ENCODE measurements at regions not wholly inside any gene's neighbourhood (a gene's known extent, or its start where the extent isn't known, plus 50 kb on each side); places are given as distances from the start of the nearest gene placed in this dataset.
"Not testable (repeated sequence)": the region's sequence is repeated elsewhere in the genome, so short reads cannot be mapped to it uniquely, and the experiment has no call there.

- intact Hi-C loops (cut with micrococcal nuclease), result no loop called here
- no peaks in the 10 kb centered on the region for H3K36me3 ChIP-seq
- H3K27me3 ChIP-seq (ENCODE audit: low read depth), result no peaks in the 10 kb centered on the region
- H3K4me3 ChIP-seq, result no peak overlapping the region
- H3K4me1 ChIP-seq, result no peaks in the 10 kb centered on the region
- no peak overlapping the region for H3K27ac ChIP-seq (replicated peaks)
- peaks cover 10% of the 10 kb centered on the region for H3K9me3 ChIP-seq (replicated peaks)
- DNase-seq, result no peak
- no peak for TF ChIP-seq CTCF (IDR thresholded peaks at IDR 0.05; ENCODE audit: borderline replicate concordance)
Measured at GRCh38 chr1:101484689-101485338, 248.0 kb downstream of the S1PR1 start.

GRCh38 chr1:101485712-101486111 lies 248.9 kb downstream of the S1PR1 start:
- no peak overlapping the region for H3K27ac ChIP-seq (replicated peaks)
- H3K4me1 ChIP-seq, result no peaks in the 10 kb centered on the region
- intact Hi-C loops (cut with micrococcal nuclease), result no loop called here
- no peak overlapping the region for H3K4me3 ChIP-seq
- H3K36me3 ChIP-seq, result no peaks in the 10 kb centered on the region
- DNase-seq, result no peak
- no peaks in the 10 kb centered on the region for H3K27me3 ChIP-seq (ENCODE audit: low read depth)
- peaks cover 16% of the 10 kb centered on the region for H3K9me3 ChIP-seq (replicated peaks)
- no peak for TF ChIP-seq CTCF (IDR thresholded peaks at IDR 0.05; ENCODE audit: borderline replicate concordance)

GRCh38 chr1:101492144-101492543 lies 255.3 kb downstream of the S1PR1 start:
- DNase-seq; H3K27me3 ChIP-seq (ENCODE audit: low read depth); H3K36me3 ChIP-seq; H3K4me3 ChIP-seq; H3K4me1 ChIP-seq; intact Hi-C loops (cut with micrococcal nuclease); H3K27ac ChIP-seq (replicated peaks): not testable (repeated sequence)
- H3K9me3 ChIP-seq (replicated peaks), result peaks cover 16% of the 10 kb centered on the region

GRCh38 chr1:101493920-101494319 lies 257.1 kb downstream of the S1PR1 start:
- H3K27me3 ChIP-seq (ENCODE audit: low read depth); H3K4me3 ChIP-seq; DNase-seq; intact Hi-C loops (cut with micrococcal nuclease); H3K4me1 ChIP-seq; H3K36me3 ChIP-seq; H3K27ac ChIP-seq (replicated peaks): not testable (repeated sequence)
- H3K9me3 ChIP-seq (replicated peaks), result peaks cover 15% of the 10 kb centered on the region

- TF ChIP-seq CTCF (IDR thresholded peaks at IDR 0.05; ENCODE audit: borderline replicate concordance), result no peak
Measured at GRCh38 chr1:101496109-101496508, 259.3 kb downstream of the S1PR1 start.

GRCh38 chr1:101497881-101498559 lies 261.2 kb downstream of the S1PR1 start:
- no peaks in the 10 kb centered on the region for H3K4me1 ChIP-seq
- no peak for DNase-seq
- no peaks in the 10 kb centered on the region for H3K36me3 ChIP-seq
- intact Hi-C loops (cut with micrococcal nuclease), result no loop called here
- no peak for TF ChIP-seq CTCF (IDR thresholded peaks at IDR 0.05; ENCODE audit: borderline replicate concordance)
- no peak overlapping the region for H3K4me3 ChIP-seq
- H3K27me3 ChIP-seq (ENCODE audit: low read depth), result no peaks in the 10 kb centered on the region
- H3K9me3 ChIP-seq (replicated peaks), result peaks cover 8% of the 10 kb centered on the region
- H3K27ac ChIP-seq (replicated peaks), result no peak overlapping the region

More at GRCh38 chr1:101496109-101496508, 259.3 kb downstream of the S1PR1 start:
- no peak for DNase-seq
- H3K36me3 ChIP-seq, result no peaks in the 10 kb centered on the region
- intact Hi-C loops (cut with micrococcal nuclease), result no loop called here
- H3K4me1 ChIP-seq, result no peaks in the 10 kb centered on the region
- no peak overlapping the region for H3K4me3 ChIP-seq
- H3K27me3 ChIP-seq (ENCODE audit: low read depth), result no peaks in the 10 kb centered on the region
- no peak overlapping the region for H3K27ac ChIP-seq (replicated peaks)
- peaks cover 8% of the 10 kb centered on the region for H3K9me3 ChIP-seq (replicated peaks)

GRCh38 chr1:101504106-101504505 lies 267.3 kb downstream of the S1PR1 start:
- DNase-seq; intact Hi-C loops (cut with micrococcal nuclease); H3K27me3 ChIP-seq (ENCODE audit: low read depth): not testable (repeated sequence)

GRCh38 chr1:101505240-101505639 lies 268.4 kb downstream of the S1PR1 start:
- H3K9me3 ChIP-seq (replicated peaks); intact Hi-C loops (cut with micrococcal nuclease): not testable (repeated sequence)
- H3K4me1 ChIP-seq, result peaks cover 20% of the 10 kb centered on the region

More at GRCh38 chr1:101504106-101504505, 267.3 kb downstream of the S1PR1 start:
- not testable (repeated sequence) for H3K4me3 ChIP-seq; H3K36me3 ChIP-seq; H3K9me3 ChIP-seq (replicated peaks); H3K27ac ChIP-seq (replicated peaks)
- peaks cover 20% of the 10 kb centered on the region for H3K4me1 ChIP-seq

More at GRCh38 chr1:101505240-101505639, 268.4 kb downstream of the S1PR1 start:
- DNase-seq; H3K36me3 ChIP-seq; H3K27ac ChIP-seq (replicated peaks); H3K27me3 ChIP-seq (ENCODE audit: low read depth); H3K4me3 ChIP-seq: not testable (repeated sequence)
